K562 (cell line): ENCODE measurements at regions not wholly inside any gene's neighbourhood (a gene's known extent, or its start where the extent isn't known, plus 50 kb on each side); places are given as distances from the start of the nearest gene placed in this dataset.

Experiments used
- ATAC-seq: fragments of 200-7000 bp; cut with Tn5 transposase; 3 replicates; pipeline ENCODE4 v1.9.1; 2020; ENCODE audit warnings: moderate library complexity
- BruUV-seq: library from RNA; stranded (reverse); fragments of 400-500 nt; replicated peaks from 2 replicates; lab custom pipeline; 2021; lab: Mats Ljungman, UMichigan
- CTCF ChIA-PET: fragments of 300-600 bp; formaldehyde crosslinking; extraction: SDS; loops from one replicate; lab custom pipeline; 2021; ENCODE audit warnings: low intra/inter-chr PET ratio; lab: Yijun Ruan, JAX
- POLR2A ChIA-PET: fragments of 300-600, 350-650 bp; sonication (Branson Sonifier 250); formaldehyde crosslinking; extraction: SDS; loops from one replicate; lab custom pipeline; 2021; ENCODE audit warnings: antibody characterized with exemption, inconsistent platforms; lab: Yijun Ruan, JAX
- DNase-seq, 4 experiments: peaks; one replicate each; pipeline versions ENCODE4 v3.0.0 to v3.0.0-alpha.2; 2011 to 2018; ENCODE audit warnings: low spot score in 3 of 4, mixed read lengths in 3 of 4; ENCODE audit errors: extremely low read depth in 1 of 4
- FAIRE-seq: peaks from 2 replicates; lab custom pipeline; 2011; peaks lifted over from hg19 to GRCh38; lab: Jason Lieb, UNC
- H2AFZ ChIP-seq: 2 replicates; pipeline ENCODE4 v1.6.0; 2011; ENCODE audit warnings: low read depth, low read length, control low read depth, inconsistent platforms
- H3K27ac ChIP-seq: fragments of 200-600 bp; 3 replicates; pipeline ENCODE4 v1.8.0; 2011; ENCODE audit warnings: low read depth, mild to moderate bottlenecking, control low read depth, inconsistent platforms, low read length, moderate library complexity, mixed read lengths; ENCODE audit errors: extremely low read depth
- H3K27me3 ChIP-seq, 2 experiments: fragments of 300-600 bp in 1 of 2; 2 replicates in 1 of 2; 3 replicates in 1 of 2; pipeline versions ENCODE4 v1.6.0 to v1.8.0; 2011; ENCODE audit warnings: inconsistent platforms in 2 of 2, low read length in 2 of 2, mild to moderate bottlenecking in 1 of 2, mixed read lengths in 1 of 2, moderate library complexity in 1 of 2; ENCODE audit not compliant: control insufficient read depth in 2 of 2, insufficient read depth in 2 of 2
- H3K36me3 ChIP-seq: fragments of 300-600 bp; 3 replicates; pipeline ENCODE4 v1.8.0; 2011; ENCODE audit warnings: mild to moderate bottlenecking, low read length, inconsistent platforms; ENCODE audit not compliant: control insufficient read depth, insufficient read depth
- H3K4me1 ChIP-seq, 2 experiments: fragments of 200-600 bp in 1 of 2; replicated peaks in 1 of 2; 2 replicates in 1 of 2; 3 replicates in 1 of 2; pipeline versions ENCODE4 v1.5.1 to v1.8.0; 2011; ENCODE audit warnings: inconsistent platforms in 2 of 2, low read length in 2 of 2, mild to moderate bottlenecking in 1 of 2, mixed read lengths in 1 of 2, moderate library complexity in 1 of 2; ENCODE audit not compliant: control insufficient read depth in 2 of 2, insufficient read depth in 2 of 2
- H3K4me2 ChIP-seq: 2 replicates; pipeline ENCODE4 v1.6.1; 2011; ENCODE audit warnings: low read length, control low read depth, inconsistent platforms, mixed read lengths; ENCODE audit not compliant: insufficient read depth
- H3K4me3 ChIP-seq: fragments of 200-600 bp; sonication (generic), shearing (Covaris generic); 2 replicates; pipeline ENCODE4 v1.5.1; 2016; ENCODE audit warnings: control low read depth, inconsistent platforms
- H3K79me2 ChIP-seq: fragments of 200-600 bp; 3 replicates; pipeline ENCODE4 v1.8.0; 2011; ENCODE audit warnings: low read length, inconsistent platforms; ENCODE audit not compliant: control insufficient read depth, insufficient read depth
- H3K9ac ChIP-seq, 2 experiments: 2 replicates each; pipeline versions ENCODE4 v1.6.0 to v1.6.1; 2011; ENCODE audit warnings: low read depth in 2 of 2, low read length in 2 of 2, control low read depth in 1 of 2, inconsistent platforms in 1 of 2, mild to moderate bottlenecking in 1 of 2, mixed read lengths in 1 of 2; ENCODE audit not compliant: insufficient read depth in 1 of 2
- H3K9me1 ChIP-seq: one replicate; pipeline ENCODE4 v1.6.0; 2011; ENCODE audit warnings: inconsistent platforms, mild to moderate bottlenecking, low read length, moderate library complexity; ENCODE audit not compliant: control insufficient read depth, insufficient read depth
- H3K9me3 ChIP-seq: replicated peaks from 2 replicates; pipeline ENCODE4 v1.5.1; 2011; ENCODE audit warnings: low read depth, low read length, inconsistent platforms; ENCODE audit not compliant: control insufficient read depth, insufficient read depth
- H4K20me1 ChIP-seq: replicated peaks from 2 replicates; pipeline ENCODE4 v1.6.1; 2011; ENCODE audit warnings: low read length, inconsistent platforms, mixed read lengths; ENCODE audit not compliant: control insufficient read depth, insufficient read depth
- PHB ChIP-seq: fragments of 250-450 bp; sonication (Bioruptor Pico); IDR thresholded peaks from 2 replicates; pipeline ENCODE4 v1.5.0; 2021
- POLR2B ChIP-seq: fragments of 450-650 bp; IDR thresholded peaks from 2 replicates; pipeline ENCODE4 v1.6.1; 2018; ENCODE audit warnings: low read depth; ENCODE audit not compliant: partially characterized antibody
- WGBS: fragments of 100-300 bp; shearing (Covaris generic); methylation state at CpG from one replicate; pipeline ENCODE4 v1.1.6; 2016; ENCODE audit warnings: low coverage, mixed read lengths; ENCODE audit not compliant: insufficient coverage; ENCODE audit errors: missing lambda C conversion rate; 5-methylcytosine and 5-hydroxymethylcytosine counted together
- in situ Hi-C: fragments of 300-500 bp; cut with MboI; formaldehyde crosslinking; loops from 4 replicates; pipeline ENCODE4 v1.15.0; 2018; ENCODE audit warnings: inconsistent platforms, mixed read lengths
- intact Hi-C: fragments of 100-400 bp; cut with micrococcal nuclease; formaldehyde crosslinking; loops from 2 replicates; pipeline ENCODE4 v1.14.2; 2022
- TF ChIP-seq, protein P1 (sequence below), 3 experiments: fragments of 200-800 bp in 1 of 3; fragments of 250-450 bp in 1 of 3; fragments of 450-650 bp in 1 of 3; sonication (Bioruptor Pico) in 1 of 3; sonication (Bioruptor generic) in 1 of 3; formaldehyde crosslinking in 1 of 3; IDR thresholded peaks; 2 replicates each; pipeline versions ENCODE4 v1.6.1 to v1.8.0; 2016 to 2022; ENCODE audit warnings: mild to moderate bottlenecking in 2 of 3, missing genetic modification characterization in 2 of 3, missing compliant biosample characterization in 1 of 3, moderate library complexity in 1 of 3

DNA sequence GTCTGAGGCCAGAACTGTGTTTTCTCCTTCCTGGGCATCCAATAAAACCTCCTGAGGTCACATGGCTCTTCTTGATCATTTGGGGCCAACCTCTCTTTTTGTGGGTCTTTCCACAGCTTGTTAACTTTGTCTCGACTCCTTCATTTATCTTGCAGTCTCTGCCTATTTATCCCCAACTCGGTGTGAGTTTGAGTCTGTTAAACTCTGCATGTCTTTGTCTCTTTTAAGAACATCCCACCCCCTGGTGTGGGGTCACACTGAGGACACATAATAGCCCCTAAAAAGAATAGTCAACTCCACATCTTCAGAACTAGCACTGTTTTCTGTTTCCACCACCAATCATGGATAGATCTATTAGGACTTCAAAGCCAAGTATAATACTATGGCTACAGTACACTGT lies 187.2 kb downstream of the TLE3 start:
- no TSS peak for BruUV-seq
- WGBS: 0% methylated on average over 2 of the region's 2 CpGs
- POLR2A ChIA-PET: interaction anchor here (0.6 kb wide), 1 partner anchor 143 kb away, joined by 3 read pairs; no protein-coding TSS in a partner anchor
- intact Hi-C loops: no loop called here
- H3K4me3 ChIP-seq: no peak overlapping the region
- H2AFZ ChIP-seq: no peak overlapping the region
- TF ChIP-seq, protein P1, sequence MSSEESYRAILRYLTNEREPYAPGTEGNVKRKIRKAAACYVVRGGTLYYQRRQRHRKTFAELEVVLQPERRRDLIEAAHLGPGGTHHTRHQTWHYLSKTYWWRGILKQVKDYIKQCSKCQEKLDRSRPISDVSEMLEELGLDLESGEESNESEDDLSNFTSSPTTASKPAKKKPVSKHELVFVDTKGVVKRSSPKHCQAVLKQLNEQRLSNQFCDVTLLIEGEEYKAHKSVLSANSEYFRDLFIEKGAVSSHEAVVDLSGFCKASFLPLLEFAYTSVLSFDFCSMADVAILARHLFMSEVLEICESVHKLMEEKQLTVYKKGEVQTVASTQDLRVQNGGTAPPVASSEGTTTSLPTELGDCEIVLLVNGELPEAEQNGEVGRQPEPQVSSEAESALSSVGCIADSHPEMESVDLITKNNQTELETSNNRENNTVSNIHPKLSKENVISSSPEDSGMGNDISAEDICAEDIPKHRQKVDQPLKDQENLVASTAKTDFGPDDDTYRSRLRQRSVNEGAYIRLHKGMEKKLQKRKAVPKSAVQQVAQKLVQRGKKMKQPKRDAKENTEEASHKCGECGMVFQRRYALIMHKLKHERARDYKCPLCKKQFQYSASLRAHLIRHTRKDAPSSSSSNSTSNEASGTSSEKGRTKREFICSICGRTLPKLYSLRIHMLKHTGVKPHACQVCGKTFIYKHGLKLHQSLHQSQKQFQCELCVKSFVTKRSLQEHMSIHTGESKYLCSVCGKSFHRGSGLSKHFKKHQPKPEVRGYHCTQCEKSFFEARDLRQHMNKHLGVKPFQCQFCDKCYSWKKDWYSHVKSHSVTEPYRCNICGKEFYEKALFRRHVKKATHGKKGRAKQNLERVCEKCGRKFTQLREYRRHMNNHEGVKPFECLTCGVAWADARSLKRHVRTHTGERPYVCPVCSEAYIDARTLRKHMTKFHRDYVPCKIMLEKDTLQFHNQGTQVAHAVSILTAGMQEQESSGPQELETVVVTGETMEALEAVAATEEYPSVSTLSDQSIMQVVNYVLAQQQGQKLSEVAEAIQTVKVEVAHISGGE (CRISPR knock-in tag; IDR thresholded peaks at IDR 0.05): no peak
- no peak for TF ChIP-seq PHB (CRISPR knock-in tag)
- TF ChIP-seq POLR2B: no peak
- H3K9me3 ChIP-seq: no peaks in the 10 kb centered on the region
- no peaks in the 10 kb centered on the region for H4K20me1 ChIP-seq
- no peaks in the 10 kb centered on the region for H3K9me1 ChIP-seq
- no peaks in the 10 kb centered on the region for H3K36me3 ChIP-seq
- H3K79me2 ChIP-seq: no peaks in the 10 kb centered on the region
- no peaks in the 10 kb centered on the region for H3K4me1 ChIP-seq
- DNase-seq (no peak), FAIRE-seq (no peak), ATAC-seq (no peak)
- no peak overlapping the region for H3K27ac ChIP-seq
- in situ Hi-C loops: no loop called here
- no peak overlapping the region for H3K9ac ChIP-seq
- no peak overlapping the region for H3K4me2 ChIP-seq
- H3K27me3 ChIP-seq: peaks cover 3 to 8% of the 10 kb centered on the region in 2 experiments; a peak in 2 of 5 replicates
- CTCF ChIA-PET: no interaction called here
